ENCODE measurements at regions not wholly inside any gene's neighbourhood (a gene's known extent, or its start where the extent isn't known, plus 50 kb on each side); places are given as distances from the start of the nearest gene placed in this dataset.
A peak's percentile ranks its signal among the peaks of the same experiment; 100 is the strongest.

GRCh38 chr18:27447451-27447881 lies 262.4 kb upstream of the CHST9 start:
- no peak for DNase-seq

DNA sequence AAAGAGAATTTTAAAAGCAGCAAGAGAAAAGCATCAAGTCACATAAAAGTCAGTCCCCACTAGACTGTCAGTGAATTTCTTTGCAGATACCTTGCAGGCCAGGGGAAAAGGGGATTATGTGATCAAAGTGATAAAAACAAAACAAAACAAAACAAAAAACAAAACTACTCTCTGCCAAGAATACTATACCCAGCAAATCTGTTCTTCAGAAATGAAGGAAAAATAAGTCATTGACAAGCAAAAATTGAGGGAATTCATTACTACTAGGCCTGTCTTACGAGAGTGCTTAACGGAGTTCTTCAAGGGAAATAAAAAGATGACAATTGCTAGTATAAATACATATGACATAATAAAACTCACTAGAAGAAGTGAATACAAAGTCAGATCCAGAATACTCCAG lies 245.5 kb upstream of the CHST9 start:
- DNase-seq, result no peak

- no peak for DNase-seq
Measured at GRCh38 chr18:27428716-27429475, 243.8 kb upstream of the CHST9 start.

DNA sequence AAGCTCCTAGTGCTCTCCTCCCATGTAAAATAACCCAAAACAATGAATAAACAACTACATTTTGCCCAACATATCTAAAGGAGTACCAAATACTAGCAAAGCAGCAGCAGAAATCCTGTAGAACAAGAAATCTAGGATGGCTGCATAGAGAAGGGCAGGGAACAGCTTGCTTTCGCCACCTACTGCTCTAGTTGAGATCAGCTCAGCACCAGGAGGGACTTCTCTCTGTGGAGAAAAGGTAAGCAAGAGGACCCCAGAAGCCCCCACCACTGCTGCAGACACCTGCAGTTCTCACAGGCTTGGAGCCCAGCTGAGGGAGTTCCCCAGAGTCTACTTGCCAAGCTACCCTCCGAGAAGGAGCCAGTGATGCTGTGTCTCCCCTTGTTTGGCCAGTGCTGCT lies 243.0 kb upstream of the CHST9 start:
- DNase-seq, result no peak

GRCh38 chr18:27423581-27423980 lies 238.5 kb upstream of the CHST9 start:
- DNase-seq, result no peak

DNA sequence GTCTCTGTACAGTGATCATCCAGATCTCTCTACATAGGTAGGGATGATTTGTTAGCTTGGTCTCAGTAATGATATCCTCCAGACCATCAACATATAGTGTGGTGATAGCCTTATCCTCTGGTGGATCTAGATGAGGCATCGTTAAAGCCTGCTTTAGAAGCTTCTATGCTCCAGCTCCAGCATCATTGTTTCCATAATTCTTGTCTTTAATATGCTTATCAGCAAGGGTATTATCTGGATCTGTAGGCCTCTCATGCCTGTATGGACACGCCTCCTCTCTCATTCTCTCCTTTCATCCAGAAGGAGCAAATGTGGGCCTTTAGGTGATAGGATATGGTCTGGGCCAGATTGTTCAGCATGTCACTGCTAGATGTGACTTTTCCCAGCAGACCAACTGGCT lies 234.5 kb upstream of the CHST9 start:
- DNase-seq, result no peak

GRCh38 chr18:27415495-27415894 lies 230.4 kb upstream of the CHST9 start:
- DNase-seq, result no peak

GRCh38 chr18:27414682-27415081 lies 229.6 kb upstream of the CHST9 start:
- DNase-seq, result no peak

DNA sequence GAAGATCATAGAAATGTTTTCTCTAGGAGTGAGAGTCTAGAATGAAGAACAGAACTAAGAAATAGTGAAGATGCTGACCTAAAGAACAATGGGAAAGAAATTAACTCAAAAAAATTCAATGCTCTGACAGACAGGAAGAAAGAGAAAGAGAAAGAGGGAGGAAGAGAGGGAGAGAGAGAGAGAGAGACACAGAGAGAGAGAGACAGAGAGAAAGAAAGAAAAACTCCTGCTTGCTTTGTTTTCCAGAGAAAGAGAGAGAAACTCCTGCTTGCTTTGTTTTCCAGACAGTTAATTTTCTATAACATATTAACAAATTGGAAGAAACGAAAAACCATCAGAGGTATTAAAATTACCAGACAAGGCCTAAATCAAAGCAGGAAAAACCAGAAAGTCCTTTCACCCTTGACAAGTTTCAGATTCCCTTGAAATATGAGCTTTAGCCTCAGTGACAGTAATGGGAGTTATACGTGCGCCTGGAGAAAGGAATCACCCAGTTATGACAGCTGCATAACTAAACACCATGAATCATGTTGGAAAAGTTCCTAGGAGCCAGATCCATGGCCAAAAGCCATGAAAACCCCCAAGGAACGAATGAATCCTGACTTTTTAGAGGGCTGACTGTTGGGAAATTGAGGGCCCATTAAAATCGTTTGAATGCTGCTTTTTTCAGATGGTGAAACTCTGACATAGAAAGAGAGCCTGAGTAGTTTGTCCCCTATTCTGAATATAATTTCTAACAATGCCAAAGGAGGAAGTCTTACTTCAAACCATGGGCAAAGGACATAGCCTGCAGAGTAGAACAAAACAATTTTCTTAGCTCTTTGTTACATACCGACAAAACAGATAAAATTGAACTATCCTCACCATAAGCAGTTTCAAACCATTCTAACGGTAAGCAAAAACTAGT lies 228.6 kb upstream of the CHST9 start:
- DNase-seq, result no peak

- no peak for DNase-seq
Measured at GRCh38 chr18:27412556-27412955, 227.4 kb upstream of the CHST9 start.

DNA sequence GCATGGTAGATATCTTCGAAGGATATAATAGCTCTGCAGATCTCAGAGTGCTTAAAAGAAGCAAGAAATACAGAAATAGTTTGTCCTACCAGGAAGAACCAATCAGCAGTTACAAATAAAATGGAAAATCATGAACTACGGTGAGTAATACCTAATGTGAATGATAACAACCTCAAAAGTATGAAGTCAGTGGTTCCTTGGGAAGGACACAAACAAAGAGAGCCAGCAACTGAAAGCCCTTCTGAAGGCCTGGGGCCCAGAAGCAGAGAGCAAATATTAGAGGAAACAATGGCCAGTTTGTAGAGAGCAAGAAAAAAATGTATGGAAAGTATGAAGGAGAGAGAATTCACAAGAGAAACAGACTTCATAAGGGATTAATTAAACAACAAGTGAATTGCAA lies 226.8 kb upstream of the CHST9 start:
- DNase-seq, result no peak

DNA sequence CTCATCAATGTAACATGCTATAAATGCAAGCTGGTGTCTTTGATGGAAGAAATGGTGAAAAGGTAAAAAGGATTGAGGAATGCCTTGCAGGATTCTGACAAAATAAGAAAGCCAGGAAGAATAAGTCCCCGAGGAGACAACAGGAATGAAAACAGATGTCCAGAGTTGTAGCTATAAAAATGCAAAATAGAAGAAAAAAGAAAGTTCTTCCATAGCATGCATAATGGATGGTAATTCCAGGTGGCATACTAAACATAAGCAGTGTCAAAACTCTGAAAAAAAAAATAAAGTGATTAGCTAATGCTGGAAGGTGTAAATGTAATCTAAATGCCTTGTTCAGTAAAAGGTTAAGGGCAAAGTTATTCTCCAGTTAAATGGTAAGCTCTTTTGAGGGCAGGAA lies 225.9 kb upstream of the CHST9 start:
- DNase-seq, result no peak

DNA sequence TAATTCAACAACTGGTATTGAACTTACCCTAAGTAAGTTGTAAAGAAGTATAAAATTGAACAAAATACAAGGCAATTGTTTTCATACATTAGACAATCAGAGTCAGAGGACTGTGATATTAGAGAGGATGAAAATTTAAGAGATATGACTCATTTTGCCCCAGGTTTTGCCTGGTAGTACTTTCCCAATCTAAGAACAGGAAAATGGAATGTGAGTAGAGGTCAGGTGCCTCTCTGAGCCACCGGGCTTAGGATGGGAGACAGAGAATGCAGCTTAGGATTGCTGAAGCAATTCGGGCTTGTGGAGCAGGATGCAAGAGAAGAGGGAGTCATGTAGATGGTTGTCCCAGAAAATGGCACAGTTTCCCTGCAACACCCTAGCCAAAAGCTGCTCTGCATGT lies 219.7 kb upstream of the CHST9 start:
- no peak for DNase-seq

GRCh38 chr18:27400001-27400400 lies 214.9 kb upstream of the CHST9 start:
- DNase-seq, result no peak

DNA sequence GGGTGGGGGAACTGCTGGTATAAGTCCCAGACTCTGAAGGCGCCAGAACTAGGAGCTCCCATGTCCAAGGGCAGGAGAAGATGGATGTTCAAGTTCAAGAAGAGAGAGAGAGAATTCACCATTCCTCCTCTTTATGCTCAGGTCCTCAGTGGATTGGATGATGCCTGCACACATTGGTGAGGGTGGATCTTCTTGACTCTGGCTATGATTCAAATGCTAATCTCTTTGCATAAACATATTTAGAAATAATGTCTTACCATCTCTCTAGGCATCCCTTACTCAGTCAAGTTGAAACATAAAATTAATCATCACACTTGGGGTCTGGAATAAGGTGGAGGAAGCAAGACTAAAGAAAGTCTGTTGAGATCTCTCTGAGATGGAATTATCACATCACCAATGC lies 210.6 kb upstream of the CHST9 start:
- no peak for DNase-seq

DNA sequence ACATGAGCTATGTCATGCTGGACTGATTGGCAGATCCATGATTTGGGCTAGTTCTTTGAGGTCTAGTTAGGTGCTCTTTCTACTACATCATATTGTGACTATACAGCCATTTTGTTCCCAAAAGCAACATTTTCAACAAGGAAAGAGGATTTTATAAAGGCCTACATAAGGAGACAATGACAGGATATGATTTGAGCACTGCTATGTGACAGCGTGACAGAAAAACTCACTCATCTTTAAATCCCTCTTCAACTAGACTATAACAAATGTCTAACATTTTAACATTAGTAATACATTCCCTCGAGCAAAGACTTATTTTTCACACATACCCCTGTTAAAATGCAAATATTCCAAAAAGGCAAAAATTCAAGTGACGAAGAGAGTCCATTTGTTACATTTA lies 209.6 kb upstream of the CHST9 start:
- no peak for DNase-seq

DNA sequence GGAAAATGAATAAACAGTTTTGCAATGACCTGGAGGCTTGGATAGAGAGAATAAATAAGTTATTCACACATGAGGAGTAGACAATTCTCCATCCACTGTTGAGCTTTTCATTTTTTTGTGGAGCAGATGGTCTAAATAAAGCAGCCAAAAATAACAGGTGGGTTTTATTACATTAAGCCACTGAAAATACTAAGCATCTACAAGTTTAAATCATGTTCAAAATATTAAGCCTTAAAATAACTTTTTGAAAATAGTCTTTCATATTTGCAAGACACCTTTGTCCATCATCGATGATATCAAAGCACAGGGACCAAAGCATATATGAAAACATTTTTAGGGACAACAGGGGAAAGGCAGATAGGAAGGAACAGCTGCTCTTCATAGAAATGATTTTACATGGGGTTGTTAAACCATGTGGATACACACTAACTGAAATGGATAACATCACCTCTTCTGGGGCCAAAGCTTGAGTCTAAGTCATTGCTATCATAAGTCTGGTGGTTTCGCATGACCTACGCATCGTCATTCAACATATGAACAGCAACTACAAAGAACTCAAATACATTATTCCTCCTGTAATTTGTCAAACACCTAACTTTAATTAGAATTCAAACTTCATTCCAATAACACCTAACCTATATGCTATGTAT lies 197.6 kb upstream of the CHST9 start:
- DNase-seq, result no peak

DNA sequence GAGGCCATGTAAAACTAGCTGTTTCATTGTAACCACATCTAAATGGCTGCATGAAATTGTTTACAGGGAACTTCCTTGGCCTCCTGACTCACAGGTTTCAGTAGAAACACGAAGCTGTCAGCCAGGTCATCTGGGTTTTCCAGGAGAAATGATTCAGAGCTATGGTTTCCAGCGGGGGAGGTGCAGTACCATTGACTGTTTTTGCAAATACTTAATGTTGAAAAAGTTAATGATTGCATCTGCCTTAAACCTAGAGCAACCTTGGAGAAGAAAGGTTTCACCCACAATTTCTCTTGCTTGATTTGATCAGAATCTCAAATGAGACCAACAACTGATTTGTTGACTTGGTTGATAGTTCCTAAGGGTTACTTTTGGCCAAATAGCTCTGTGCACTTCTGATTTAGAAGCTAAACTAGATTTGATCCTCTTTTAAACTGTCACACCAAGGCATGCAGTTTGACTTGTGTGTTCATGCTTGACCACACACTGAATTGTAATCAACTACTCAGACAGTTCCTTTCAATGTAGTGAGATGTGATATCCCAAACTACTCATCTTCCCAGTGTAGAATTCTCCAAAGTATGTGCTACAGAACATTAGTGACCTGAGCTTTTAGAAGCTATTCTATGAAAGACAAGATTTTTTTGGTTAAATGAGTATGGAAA lies 193.5 kb upstream of the CHST9 start:
- peak; percentile 2 for DNase-seq

DNA sequence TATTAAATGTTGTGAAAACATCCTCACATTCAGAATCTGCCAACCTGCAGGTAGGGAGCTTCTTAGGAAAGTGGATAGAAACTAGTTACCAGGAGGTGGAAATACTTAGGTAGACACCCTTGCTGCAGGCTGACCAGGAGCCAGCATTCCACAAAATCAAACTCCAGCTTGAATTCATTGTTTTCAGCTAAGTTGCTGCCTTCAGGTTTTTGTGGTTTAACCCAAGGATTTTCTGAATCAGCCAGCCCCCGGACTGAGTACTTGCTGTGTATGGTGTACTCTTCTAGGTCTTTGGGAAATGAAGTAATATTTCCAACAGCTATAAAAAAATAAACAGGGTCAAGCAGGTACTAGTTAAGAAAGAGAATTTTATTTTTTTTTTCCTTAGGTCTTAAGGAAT lies 192.1 kb upstream of the CHST9 start:
- no peak for DNase-seq

DNA sequence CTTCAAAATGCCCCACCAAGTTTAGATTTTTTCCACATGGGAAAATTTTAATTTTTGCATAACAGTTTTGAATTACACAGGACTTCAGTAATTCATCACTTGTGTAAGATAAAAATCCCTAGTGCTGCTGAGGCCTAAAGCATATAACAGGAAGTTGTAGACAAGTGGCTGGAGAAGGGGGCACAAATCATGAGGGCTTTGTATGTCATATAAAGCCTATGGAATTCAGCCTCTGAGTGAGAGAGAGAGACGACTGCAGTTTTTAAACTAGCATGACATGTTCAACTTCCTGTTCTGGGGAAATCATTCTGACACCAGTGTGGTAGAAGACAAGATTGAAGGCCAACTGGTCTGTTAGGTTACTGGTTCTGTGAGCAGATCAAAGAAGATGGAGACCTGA lies 187.3 kb upstream of the CHST9 start:
- no peak for DNase-seq

DNA sequence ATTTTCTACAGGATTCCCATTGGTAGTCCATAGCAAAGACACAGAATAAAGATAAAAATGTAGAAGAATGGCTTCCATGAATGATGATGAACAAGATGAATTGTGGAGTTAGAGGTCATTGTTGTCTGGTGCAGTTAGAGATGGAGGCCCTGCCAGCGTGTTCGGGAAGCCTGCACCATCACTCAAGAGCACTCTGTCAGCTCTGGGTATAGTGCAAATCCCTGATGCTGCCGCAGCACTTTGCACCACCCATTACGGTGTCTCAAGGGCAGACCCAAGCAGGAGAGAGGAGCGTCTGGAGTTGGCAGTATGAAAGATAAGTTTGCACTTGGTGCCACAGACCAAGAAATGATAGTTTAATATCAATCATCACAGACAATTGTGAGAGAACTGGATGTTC lies 181.6 kb upstream of the CHST9 start:
- no peak for DNase-seq

DNA sequence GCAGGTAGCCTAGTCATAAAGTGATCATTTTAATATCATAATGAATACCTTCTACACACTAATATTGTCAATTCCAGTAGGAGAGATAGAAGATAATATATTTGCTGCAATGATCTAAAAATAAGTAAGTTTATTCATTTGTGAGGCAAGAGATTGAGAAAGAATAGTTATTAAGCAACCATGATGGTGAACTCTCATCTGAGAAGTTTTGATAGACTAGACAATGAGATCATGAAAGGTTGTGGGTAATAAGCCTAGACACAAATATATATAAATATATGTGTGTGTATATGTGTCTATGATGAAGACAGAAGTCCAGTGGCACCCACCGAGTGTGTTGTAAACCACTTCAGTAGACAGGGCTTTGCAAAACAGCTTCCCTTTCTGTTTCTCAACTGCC lies 181.0 kb upstream of the CHST9 start:
- no peak for DNase-seq

- no peak for DNase-seq
Measured at GRCh38 chr18:27363872-27364271, 178.8 kb upstream of the CHST9 start.

All from dermis blood vessel endothelial cell (primary cell).